GM19397 (cell line): ENCODE measurements at regions not wholly inside any gene's neighbourhood (a gene's known extent, or its start where the extent isn't known, plus 50 kb on each side); places are given as distances from the start of the nearest gene placed in this dataset.
"Not testable (repeated sequence)": the region's sequence is repeated elsewhere in the genome, so short reads cannot be mapped to it uniquely, and the experiment has no call there.

Experiments used
- ATAC-seq: cut with Tn5 transposase; IDR thresholded peaks from one replicate; pipeline ENCODE4 v1.9.1; 2021; ENCODE audit warnings: mild to moderate bottlenecking, moderate library complexity; ENCODE audit not compliant: unreplicated experiment

GRCh38 chr16:31581065-31581464 lies 53.4 kb downstream of the AHSP start:
- not testable (repeated sequence) for ATAC-seq

GRCh38 chr16:31601737-31602384 lies 74.2 kb downstream of the AHSP start:
- not testable (repeated sequence) for ATAC-seq

GRCh38 chr16:31618130-31618529 lies 90.4 kb downstream of the AHSP start:
- no peak for ATAC-seq

- ATAC-seq: no peak
Measured at GRCh38 chr16:31636433-31636832, 108.7 kb downstream of the AHSP start.

- no peak for ATAC-seq
Measured at GRCh38 chr16:31641279-31641678, 113.6 kb downstream of the AHSP start.

- not testable (repeated sequence) for ATAC-seq
Measured at GRCh38 chr16:31655674-31656073, 128.0 kb downstream of the AHSP start.

GRCh38 chr16:31664683-31665482 lies 137.2 kb downstream of the AHSP start:
- no peak for ATAC-seq

- no peak for ATAC-seq
Measured at GRCh38 chr16:31674686-31675085, 147.0 kb downstream of the AHSP start.

GRCh38 chr16:31676731-31677130 lies 149.0 kb downstream of the AHSP start:
- no peak for ATAC-seq

GRCh38 chr16:31678649-31679325 lies 151.1 kb downstream of the AHSP start:
- no peak for ATAC-seq

- ATAC-seq: not testable (repeated sequence)
Measured at GRCh38 chr16:31689331-31689730, 161.6 kb downstream of the AHSP start.

- not testable (repeated sequence) for ATAC-seq
Measured at GRCh38 chr16:31692338-31692737, 164.6 kb downstream of the AHSP start.

- ATAC-seq: no peak
Measured at GRCh38 chr16:31693733-31694132, 166.0 kb downstream of the AHSP start.

GRCh38 chr16:31694461-31694860 lies 166.8 kb downstream of the AHSP start:
- ATAC-seq: no peak

GRCh38 chr16:31695667-31696066 lies 168.0 kb downstream of the AHSP start:
- ATAC-seq: no peak

GRCh38 chr16:31696968-31697743 lies 169.5 kb downstream of the AHSP start:
- no peak for ATAC-seq

- no peak for ATAC-seq
Measured at GRCh38 chr16:31697744-31698125, 170.0 kb downstream of the AHSP start.

GRCh38 chr16:31698901-31699300 lies 171.2 kb downstream of the AHSP start:
- no peak for ATAC-seq

- ATAC-seq: no peak
Measured at GRCh38 chr16:31699601-31700000, 171.9 kb downstream of the AHSP start.

- ATAC-seq: no peak
Measured at GRCh38 chr16:31700200-31700529, 172.5 kb downstream of the AHSP start.
